ENCODE measurements at regions not wholly inside any gene's neighbourhood (a gene's known extent, or its start where the extent isn't known, plus 50 kb on each side); places are given as distances from the start of the nearest gene placed in this dataset.
"Not testable (repeated sequence)": the region's sequence is repeated elsewhere in the genome, so short reads cannot be mapped to it uniquely, and the experiment has no call there.

- DNase-seq (ENCODE audit: low read depth): peak; percentile 15
These were observed 55.1 kb downstream of the TTC6 start for GRCh38 chr14:37650356-37651037.

DNA sequence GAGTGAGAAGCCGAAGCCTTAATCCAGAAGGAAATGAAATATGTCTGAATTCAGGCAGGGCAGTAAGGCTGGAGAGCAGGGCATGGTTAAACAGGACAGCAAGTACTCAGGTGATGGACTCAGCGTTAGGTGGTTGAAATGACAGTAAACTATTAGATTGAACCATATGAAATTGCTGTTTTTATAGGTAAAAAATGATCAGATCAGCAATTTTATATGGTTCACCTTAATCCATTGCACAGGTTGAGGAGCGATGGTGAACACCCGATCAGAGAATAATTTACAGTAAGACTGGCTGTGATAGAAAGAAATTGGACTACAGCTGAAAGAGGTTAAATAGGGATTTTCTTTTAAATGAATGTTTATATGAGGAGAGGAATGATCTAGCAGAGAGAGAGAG lies 56.6 kb downstream of the TTC6 start:
- no peak for DNase-seq (ENCODE audit: low read depth)

- DNase-seq (ENCODE audit: low read depth): peak; percentile 49
These were observed 60.0 kb downstream of the TTC6 start for GRCh38 chr14:37655418-37655817.

DNA sequence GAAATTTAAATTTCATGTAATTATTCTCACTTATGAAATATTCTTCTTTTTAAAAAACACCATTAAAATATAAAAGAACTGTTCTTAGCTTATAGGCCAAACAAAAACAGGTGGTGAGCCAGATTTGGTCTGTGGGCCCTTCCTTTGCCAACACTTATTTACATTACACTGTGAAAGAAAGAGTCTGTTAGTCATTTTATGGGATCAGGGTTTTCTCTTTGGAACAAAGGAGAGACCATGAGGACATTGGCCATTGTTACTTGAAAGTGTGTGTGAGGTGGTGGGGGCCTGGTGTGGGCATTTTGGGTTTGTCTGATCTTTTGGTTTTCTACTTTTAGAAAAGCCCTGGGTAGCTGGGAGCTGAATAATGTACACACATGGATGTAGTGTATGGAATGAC lies 62.7 kb downstream of the TTC6 start:
- DNase-seq (ENCODE audit: low read depth): no peak

DNA sequence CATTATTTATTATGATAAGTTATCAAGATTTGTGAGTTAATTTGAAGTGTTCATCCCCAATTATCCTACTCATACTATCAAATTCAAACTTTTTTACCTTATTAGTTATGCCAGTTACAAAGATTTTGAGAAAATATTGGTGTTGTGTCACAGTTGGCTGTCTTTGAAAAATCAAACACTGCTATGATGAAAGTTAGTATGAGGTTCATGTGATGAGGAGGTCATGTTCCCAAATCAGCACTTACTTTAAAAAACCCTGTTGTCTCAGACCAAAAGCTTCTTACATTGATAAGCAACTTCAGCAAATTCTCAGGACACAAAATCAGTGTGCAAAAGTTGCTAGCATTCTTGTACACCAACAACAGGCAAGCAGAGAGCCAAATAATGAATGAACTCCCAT lies 68.1 kb downstream of the TTC6 start:
- DNase-seq (ENCODE audit: low read depth): no peak

DNA sequence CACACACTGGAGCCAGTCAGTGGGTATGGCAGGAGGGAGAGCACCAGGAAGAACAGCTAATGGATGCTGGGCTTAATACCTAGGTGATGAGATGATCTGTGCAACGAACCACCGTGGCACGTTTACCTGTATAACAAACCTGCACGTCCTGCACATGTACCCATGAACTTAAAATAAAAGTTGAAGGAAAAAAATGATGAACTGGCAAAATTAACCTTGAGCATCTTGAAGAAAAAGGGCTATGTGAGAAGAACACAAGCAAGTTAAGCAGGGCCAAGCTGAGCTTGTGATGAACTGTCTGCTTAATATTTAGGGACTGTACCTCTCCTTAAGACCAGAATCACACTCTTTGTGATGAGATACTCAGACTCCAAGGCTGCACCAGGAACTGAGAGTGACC lies 70.0 kb downstream of the TTC6 start:
- no peak for DNase-seq (ENCODE audit: low read depth)

GRCh38 chr14:37665951-37666350 lies 70.5 kb downstream of the TTC6 start:
- no peak for DNase-seq (ENCODE audit: low read depth)

- no peak for DNase-seq (ENCODE audit: low read depth)
These were observed 73.2 kb downstream of the TTC6 start for GRCh38 chr14:37668646-37669045.

GRCh38 chr14:37669242-37669641 lies 73.8 kb downstream of the TTC6 start:
- no peak for DNase-seq (ENCODE audit: low read depth)

- DNase-seq (ENCODE audit: low read depth): no peak
These were observed 78.0 kb downstream of the TTC6 start for GRCh38 chr14:37673439-37673838.

GRCh38 chr14:37678916-37679315 lies 83.5 kb downstream of the TTC6 start:
- peak; percentile 4 for DNase-seq (ENCODE audit: low read depth)

GRCh38 chr14:37681486-37681885 lies 86.1 kb downstream of the TTC6 start:
- DNase-seq (ENCODE audit: low read depth): no peak

- DNase-seq (ENCODE audit: low read depth): not testable (repeated sequence)
These were observed 97.3 kb downstream of the TTC6 start for GRCh38 chr14:37692680-37693079.

- not testable (repeated sequence) for DNase-seq (ENCODE audit: low read depth)
These were observed 98.0 kb downstream of the TTC6 start for GRCh38 chr14:37693420-37693819.

- DNase-seq (ENCODE audit: low read depth): peak; percentile 7
These were observed 100.4 kb downstream of the TTC6 start for GRCh38 chr14:37695866-37696265.

DNA sequence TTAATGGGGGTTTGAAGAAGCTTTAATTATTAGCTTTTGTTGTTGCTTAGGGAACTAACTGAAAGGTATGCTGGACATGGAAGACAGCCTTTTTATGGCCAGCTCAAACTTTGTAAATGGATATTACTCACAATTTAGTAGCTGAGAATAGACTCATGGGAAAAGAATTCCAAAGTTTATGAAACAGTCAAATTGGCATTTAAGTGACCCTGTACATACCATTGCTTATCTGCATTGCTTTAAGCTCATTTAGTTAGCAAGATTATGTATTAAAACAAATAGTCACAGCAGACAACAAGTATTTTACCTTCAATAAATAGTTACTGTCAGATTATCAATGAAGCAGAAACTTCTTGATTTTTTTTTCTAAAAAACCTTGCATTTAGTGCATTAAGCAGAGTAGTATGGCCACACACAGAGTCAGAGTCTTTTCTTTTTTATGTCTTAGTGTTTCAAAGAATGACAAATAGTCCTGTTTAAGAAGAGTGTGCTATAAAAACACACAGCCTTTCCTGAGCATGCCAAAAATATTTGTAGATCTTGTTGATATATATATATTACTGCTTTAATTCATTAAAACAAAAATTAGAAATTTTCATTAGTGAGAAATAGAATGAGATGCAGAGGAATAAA lies 102.2 kb downstream of the TTC6 start:
- DNase-seq (ENCODE audit: low read depth): peak; percentile 97

- DNase-seq (ENCODE audit: low read depth): no peak
These were observed 103.7 kb downstream of the TTC6 start for GRCh38 chr14:37698840-37699777.

DNA sequence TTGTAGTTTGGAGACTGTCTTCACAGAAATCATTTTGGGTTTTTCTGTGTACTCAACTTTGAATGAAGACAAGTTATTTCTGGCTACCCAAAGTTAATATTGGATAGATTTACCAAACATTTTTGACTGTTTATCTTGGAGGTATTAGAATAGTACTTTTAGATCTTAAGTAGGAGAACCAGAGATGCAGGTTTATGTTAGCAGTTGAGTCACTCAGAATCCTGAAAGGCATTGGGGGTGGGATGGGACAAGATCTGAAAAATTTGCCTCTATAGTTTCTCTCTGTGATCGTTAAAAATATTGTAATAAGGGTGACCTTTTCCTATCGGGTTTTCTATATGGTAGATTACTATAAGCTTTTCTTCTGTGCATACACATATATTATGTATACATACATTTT lies 112.3 kb downstream of the TTC6 start:
- peak; percentile 4 for DNase-seq (ENCODE audit: low read depth)

- DNase-seq (ENCODE audit: low read depth): no peak
These were observed 113.1 kb downstream of the TTC6 start for GRCh38 chr14:37708481-37708880.

DNA sequence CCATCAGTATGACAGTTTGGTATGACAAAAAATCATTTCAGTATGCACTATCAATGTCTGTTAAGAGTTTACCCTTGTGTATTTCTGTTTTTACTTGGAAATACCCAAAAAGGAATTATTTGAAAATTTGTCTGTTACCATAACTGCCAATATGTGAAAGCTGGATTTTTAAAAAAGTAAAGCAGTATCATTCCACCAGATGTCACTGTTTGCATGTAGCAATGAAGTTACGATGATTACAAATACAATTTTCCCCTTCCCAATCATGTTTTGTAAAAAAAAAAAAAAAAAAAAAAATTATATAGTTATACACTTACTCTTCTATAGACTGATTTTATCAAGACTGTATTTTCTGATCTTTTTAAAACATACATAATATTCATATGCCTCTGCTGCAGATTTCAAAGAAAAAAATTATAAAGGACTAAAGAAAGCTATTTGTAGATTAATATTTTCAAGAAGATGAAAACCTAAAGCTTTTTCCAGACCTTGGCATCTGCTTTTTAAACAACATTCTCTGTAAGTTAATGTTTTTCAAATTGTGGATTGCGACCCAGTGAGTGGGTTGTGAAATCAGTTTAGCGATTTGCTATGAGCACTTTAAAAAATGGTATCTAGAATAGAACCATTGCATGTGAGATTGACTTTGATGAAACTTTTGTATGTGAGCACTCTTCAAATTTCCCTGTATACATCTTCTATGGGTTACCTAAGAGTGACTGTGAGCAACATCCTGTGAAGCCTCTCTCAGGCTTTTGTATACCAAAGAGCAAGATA lies 114.2 kb downstream of the TTC6 start:
- DNase-seq (ENCODE audit: low read depth): peak; percentile 36

GRCh38 chr14:37711356-37711830 lies 116.0 kb downstream of the TTC6 start:
- no peak for DNase-seq (ENCODE audit: low read depth)
